ENCODE measurements at regions not wholly inside any gene's neighbourhood (a gene's known extent, or its start where the extent isn't known, plus 50 kb on each side); places are given as distances from the start of the nearest gene placed in this dataset.

DNA sequence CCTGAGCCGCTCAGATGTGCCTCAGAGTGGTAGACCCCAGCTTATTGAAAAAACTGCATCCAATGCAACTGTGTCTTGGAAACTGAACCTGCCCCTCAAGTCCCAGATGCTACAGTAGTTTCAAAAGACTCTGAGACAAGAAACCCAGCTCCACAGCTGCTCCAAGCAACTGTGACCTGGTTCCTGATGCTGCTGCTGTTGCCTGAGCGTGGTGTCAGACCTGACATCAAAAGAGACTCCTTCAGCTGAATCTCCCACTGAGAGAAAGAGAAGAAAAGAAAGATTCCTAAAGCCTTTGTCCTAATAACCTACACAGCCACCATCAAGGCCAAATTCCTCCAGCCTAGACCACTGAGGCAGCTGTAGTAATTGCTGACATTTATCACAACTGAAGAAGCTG is 630.1 kb downstream of the STIM2 start:
- H3K4me3 Mint-ChIP-seq: no peak overlapping the region
- H3K27ac Mint-ChIP-seq: no peak overlapping the region
- no peaks in the 10 kb centered on the region for H3K27me3 Mint-ChIP-seq
- H3K36me3 Mint-ChIP-seq: no peaks in the 10 kb centered on the region
- peaks cover 3% of the 10 kb centered on the region for H3K9me3 Mint-ChIP-seq
- peak; percentile 16 for ATAC-seq
- no peaks in the 10 kb centered on the region for H3K4me1 Mint-ChIP-seq

GRCh38 chr4:27506401-27506800 is 645.8 kb downstream of the STIM2 start:
- H3K4me3 Mint-ChIP-seq: no peak overlapping the region
- H3K27ac Mint-ChIP-seq: no peak overlapping the region
- no peak for ATAC-seq
- no peaks in the 10 kb centered on the region for H3K36me3 Mint-ChIP-seq
- no peaks in the 10 kb centered on the region for H3K4me1 Mint-ChIP-seq
- no peaks in the 10 kb centered on the region for H3K9me3 Mint-ChIP-seq
- no peaks in the 10 kb centered on the region for H3K27me3 Mint-ChIP-seq

DNA sequence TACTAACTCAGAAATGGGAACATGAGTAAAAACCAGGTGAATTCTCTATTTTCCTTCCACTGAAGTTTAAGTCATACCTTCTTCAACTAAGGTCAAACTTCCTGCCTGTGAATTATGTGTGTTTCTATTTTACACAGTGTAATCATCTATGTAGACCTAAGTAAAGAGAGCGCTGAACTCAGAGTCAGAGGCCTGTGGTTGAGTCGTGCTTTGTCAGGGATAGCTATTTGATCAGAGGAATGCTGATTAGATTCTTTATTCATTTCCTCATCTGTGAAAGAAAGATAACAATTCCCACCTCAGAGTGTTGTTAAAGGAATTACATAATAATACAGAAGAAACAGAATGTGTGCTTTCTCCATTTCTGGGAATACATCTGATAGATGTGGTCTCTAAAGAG is 654.1 kb downstream of the STIM2 start:
- Mint-ChIP-seq H3K4me3 (no peak overlapping the region), H3K4me1 (no peaks in the 10 kb centered on the region), H3K27ac (no peak overlapping the region), H3K9me3 (peaks cover 4% of the 10 kb centered on the region), H3K27me3 (no peaks in the 10 kb centered on the region), H3K36me3 (no peaks in the 10 kb centered on the region)
- ATAC-seq: no peak

- no peak overlapping the region for H3K27ac Mint-ChIP-seq
- no peaks in the 10 kb centered on the region for H3K36me3 Mint-ChIP-seq
- H3K4me3 Mint-ChIP-seq: no peak overlapping the region
- H3K9me3 Mint-ChIP-seq: peaks cover 4% of the 10 kb centered on the region
- ATAC-seq: no peak
- H3K27me3 Mint-ChIP-seq: no peaks in the 10 kb centered on the region
- H3K4me1 Mint-ChIP-seq: no peaks in the 10 kb centered on the region
Measured at GRCh38 chr4:27515140-27515539, 654.5 kb downstream of the STIM2 start.

GRCh38 chr4:27518876-27519275 is 658.2 kb downstream of the STIM2 start:
- Mint-ChIP-seq H3K9me3 (peaks cover 4% of the 10 kb centered on the region), H3K4me1 (no peaks in the 10 kb centered on the region), H3K27me3 (no peaks in the 10 kb centered on the region), H3K27ac (no peak overlapping the region), H3K4me3 (no peak overlapping the region), H3K36me3 (no peaks in the 10 kb centered on the region)
- ATAC-seq: no peak

- Mint-ChIP-seq H3K27me3 (no peaks in the 10 kb centered on the region), H3K36me3 (no peaks in the 10 kb centered on the region), H3K4me3 (no peak overlapping the region), H3K9me3 (peaks cover 6% of the 10 kb centered on the region), H3K4me1 (no peaks in the 10 kb centered on the region), H3K27ac (no peak overlapping the region)
- ATAC-seq: no peak
Measured at GRCh38 chr4:27524224-27524623, 663.6 kb downstream of the STIM2 start.

DNA sequence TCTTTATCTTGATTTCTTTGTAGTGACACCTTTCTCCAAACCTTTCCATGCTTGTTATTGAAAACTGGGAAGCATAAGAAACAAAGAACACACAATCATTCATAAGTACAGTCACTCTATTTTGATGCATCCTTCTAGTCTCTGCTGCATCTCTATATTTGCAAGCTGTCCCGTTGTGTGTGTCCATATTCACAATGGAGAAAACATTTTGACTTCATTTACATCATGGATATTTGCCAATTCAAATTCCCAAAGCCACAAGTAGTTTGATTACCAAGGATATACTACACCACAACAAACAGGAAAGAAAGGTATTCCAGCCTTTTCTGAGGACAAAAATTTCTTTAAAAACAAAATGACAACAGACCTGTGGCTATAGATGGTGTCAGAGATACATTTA is 673.8 kb downstream of the STIM2 start:
- ATAC-seq: no peak
- Mint-ChIP-seq H3K27ac (no peak overlapping the region), H3K27me3 (no peaks in the 10 kb centered on the region), H3K9me3 (no peaks in the 10 kb centered on the region), H3K36me3 (no peaks in the 10 kb centered on the region), H3K4me1 (no peaks in the 10 kb centered on the region), H3K4me3 (no peak overlapping the region)

DNA sequence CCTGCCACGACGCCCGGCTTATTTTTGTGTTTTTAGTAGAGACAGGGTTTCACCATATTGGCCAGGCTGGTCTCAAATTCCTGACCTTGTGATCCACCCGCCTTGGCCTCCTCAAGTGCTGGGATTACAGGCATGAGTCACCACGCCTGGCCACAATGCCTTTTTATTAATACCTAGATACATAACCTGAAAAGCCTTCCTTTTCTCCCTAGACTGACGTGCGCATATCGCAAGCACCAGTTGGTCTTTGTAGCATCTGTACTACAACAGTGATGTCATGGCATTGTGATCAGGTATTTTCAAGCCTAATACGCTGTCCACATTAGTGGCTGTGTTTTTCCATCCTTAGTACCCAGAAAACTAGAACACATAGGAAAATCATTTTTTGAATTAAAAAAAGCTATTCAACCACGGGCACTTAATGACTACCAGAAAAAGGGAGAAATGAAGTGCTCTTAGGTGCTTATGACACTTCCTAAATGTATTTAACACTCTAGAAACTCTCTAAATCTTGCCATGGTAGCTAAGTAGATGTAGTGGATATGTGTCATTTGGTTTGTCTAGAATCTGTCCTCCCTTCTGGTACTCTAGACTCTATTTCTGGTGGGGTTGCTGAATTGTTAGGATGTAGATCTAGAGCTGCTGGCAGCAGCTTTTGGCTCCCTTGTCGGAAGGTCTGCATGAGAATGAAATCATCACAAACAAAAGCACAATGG is 707.8 kb downstream of the STIM2 start:
- no peak overlapping the region for H3K27ac Mint-ChIP-seq
- no peaks in the 10 kb centered on the region for H3K36me3 Mint-ChIP-seq
- H3K27me3 Mint-ChIP-seq: no peaks in the 10 kb centered on the region
- no peaks in the 10 kb centered on the region for H3K4me1 Mint-ChIP-seq
- H3K9me3 Mint-ChIP-seq: peaks cover 6% of the 10 kb centered on the region
- H3K4me3 Mint-ChIP-seq: no peak overlapping the region
- no peak for ATAC-seq

GRCh38 chr4:27568952-27569319 is 708.3 kb downstream of the STIM2 start:
- no peak overlapping the region for H3K27ac Mint-ChIP-seq
- H3K27me3 Mint-ChIP-seq: no peaks in the 10 kb centered on the region
- no peak for ATAC-seq
- no peaks in the 10 kb centered on the region for H3K36me3 Mint-ChIP-seq
- H3K9me3 Mint-ChIP-seq: peaks cover 6% of the 10 kb centered on the region
- H3K4me3 Mint-ChIP-seq: no peak overlapping the region
- no peaks in the 10 kb centered on the region for H3K4me1 Mint-ChIP-seq

GRCh38 chr4:27574743-27575142 is 714.1 kb downstream of the STIM2 start:
- peaks cover 11% of the 10 kb centered on the region for H3K9me3 Mint-ChIP-seq
- no peak overlapping the region for H3K4me3 Mint-ChIP-seq
- H3K36me3 Mint-ChIP-seq: no peaks in the 10 kb centered on the region
- H3K4me1 Mint-ChIP-seq: no peaks in the 10 kb centered on the region
- no peak for ATAC-seq
- no peaks in the 10 kb centered on the region for H3K27me3 Mint-ChIP-seq
- no peak overlapping the region for H3K27ac Mint-ChIP-seq

- Mint-ChIP-seq H3K4me3 (no peak overlapping the region), H3K4me1 (no peaks in the 10 kb centered on the region), H3K27ac (no peak overlapping the region), H3K36me3 (no peaks in the 10 kb centered on the region), H3K9me3 (peaks cover 7% of the 10 kb centered on the region), H3K27me3 (no peaks in the 10 kb centered on the region)
- no peak for ATAC-seq
Measured at GRCh38 chr4:27577951-27578350, 717.3 kb downstream of the STIM2 start.

DNA sequence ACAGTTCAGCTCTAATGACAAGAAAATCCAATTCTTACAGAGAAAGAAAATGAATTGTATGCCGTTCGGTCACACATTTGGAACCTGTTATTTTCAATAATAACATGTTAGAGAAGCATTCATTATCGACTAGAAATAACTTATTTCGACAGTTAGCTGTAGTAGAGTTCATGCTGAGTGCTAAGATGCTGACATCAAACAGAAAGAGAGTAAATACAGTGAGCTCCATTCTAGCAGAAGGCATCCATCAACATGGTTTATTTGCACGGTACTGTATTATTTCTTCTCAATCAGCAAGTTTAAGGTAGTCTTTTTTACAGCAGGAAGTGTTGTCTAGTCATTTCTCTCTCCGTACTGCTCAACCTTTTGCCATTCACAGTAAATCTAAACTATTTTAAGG is 732.1 kb downstream of the STIM2 start:
- Mint-ChIP-seq H3K4me3 (no peak overlapping the region), H3K27ac (no peak overlapping the region), H3K27me3 (no peaks in the 10 kb centered on the region), H3K36me3 (no peaks in the 10 kb centered on the region), H3K9me3 (no peaks in the 10 kb centered on the region), H3K4me1 (no peaks in the 10 kb centered on the region)
- ATAC-seq: no peak

DNA sequence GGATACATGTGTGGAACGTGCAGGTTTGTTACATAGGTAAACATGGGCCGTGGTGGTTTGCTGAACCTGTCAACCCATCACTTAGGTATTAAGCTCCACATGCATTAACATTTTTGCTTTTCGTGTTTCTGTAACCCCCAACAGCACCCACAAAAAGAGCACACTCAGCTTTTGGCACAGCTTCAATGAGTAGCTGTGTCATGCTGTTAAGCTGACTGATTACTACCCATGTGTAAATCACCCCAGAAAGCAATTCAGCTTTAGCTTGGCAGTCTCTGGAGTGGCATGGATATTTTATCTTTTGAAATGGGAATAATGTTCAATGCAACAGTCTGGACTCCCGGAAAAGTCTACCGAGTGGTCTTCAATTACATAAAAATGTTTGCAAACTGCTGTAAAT is 734.3 kb downstream of the STIM2 start:
- no peak for ATAC-seq
- Mint-ChIP-seq H3K4me1 (no peaks in the 10 kb centered on the region), H3K27ac (no peak overlapping the region), H3K9me3 (no peaks in the 10 kb centered on the region), H3K27me3 (no peaks in the 10 kb centered on the region), H3K4me3 (no peak overlapping the region), H3K36me3 (no peaks in the 10 kb centered on the region)

DNA sequence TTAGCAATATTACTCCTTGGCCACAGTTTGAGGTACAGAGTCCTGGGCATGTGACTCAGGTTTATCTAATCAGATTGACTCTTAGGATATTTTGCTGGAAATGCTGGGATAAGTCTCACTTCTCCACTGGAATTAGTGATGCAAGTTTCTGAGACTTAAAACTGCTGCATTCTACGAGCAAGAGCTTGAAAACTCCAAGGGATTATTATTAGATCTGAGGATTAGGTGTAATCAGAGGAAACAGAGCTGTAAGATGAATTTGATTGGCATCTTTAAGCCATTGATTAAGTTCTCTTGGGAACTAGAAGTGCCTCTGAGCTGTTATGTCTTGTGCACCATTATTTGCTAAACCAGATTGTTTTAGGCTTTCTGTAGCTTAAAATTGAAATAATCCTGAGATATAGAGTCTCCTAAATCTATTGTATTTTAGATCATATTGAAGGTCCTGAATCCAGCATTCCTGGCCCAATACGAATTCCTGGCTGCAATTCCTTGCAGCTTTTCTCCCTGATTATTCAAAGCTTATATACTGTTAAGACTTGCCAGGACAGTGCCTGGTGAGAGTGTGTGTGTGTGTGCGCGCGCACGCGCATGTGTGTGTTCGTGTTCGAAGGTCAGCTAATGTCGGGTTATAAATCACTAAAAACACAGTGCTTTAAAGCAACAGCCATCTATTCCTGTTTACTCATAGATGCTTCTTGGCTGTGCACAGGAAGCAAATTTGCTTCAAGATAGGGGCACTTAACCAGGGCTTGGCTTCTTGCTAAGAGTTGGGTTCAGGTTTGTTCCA is 735.1 kb downstream of the STIM2 start:
- H3K27ac Mint-ChIP-seq: no peak overlapping the region
- no peak overlapping the region for H3K4me3 Mint-ChIP-seq
- no peaks in the 10 kb centered on the region for H3K36me3 Mint-ChIP-seq
- no peaks in the 10 kb centered on the region for H3K4me1 Mint-ChIP-seq
- no peaks in the 10 kb centered on the region for H3K27me3 Mint-ChIP-seq
- H3K9me3 Mint-ChIP-seq: no peaks in the 10 kb centered on the region
- no peak for ATAC-seq

DNA sequence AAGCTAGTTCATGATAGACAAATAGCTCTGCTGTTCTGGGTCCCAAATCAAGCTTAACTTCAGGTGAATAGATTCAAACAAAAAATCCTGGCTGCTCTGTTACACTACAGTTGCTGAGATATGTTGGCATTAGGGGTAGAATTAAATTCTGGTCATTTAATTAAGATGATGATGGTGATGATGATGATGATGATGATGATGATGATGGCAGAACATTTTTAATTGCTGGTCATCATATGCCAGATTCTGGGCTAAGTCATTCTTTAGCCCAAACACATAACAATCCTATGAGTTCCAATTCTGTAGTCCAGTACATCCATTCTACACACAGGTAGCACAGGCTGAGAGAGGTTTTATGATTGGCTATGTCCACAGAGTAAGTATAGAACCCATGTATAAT is 741.5 kb downstream of the STIM2 start:
- H3K36me3 Mint-ChIP-seq: no peaks in the 10 kb centered on the region
- no peak overlapping the region for H3K27ac Mint-ChIP-seq
- ATAC-seq: no peak
- H3K9me3 Mint-ChIP-seq: peaks cover 3% of the 10 kb centered on the region
- no peaks in the 10 kb centered on the region for H3K27me3 Mint-ChIP-seq
- no peaks in the 10 kb centered on the region for H3K4me1 Mint-ChIP-seq
- no peak overlapping the region for H3K4me3 Mint-ChIP-seq

DNA sequence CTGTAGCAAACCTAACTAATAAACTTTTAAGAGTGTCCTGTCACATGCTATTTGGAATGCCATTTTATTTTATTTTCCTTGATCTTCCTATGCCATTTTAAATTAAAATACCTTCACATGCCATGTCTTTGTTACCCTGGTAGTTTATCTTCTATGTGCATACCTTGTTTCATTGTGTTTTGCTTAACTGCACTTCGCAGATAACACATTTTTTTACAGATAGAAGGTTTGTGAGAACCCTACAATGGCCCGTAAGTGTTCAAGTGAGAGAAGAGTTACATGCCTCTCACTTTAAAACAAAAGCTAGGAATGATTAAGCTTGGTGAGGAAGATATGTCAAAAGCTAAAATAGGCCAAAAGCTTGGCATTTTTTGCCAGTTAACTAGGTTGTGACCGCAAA is 744.1 kb downstream of the STIM2 start:
- Mint-ChIP-seq H3K27me3 (no peaks in the 10 kb centered on the region), H3K4me3 (no peak overlapping the region), H3K27ac (no peak overlapping the region)

More for the DNA sequence above, 744.1 kb downstream of the STIM2 start:
- H3K36me3 Mint-ChIP-seq: no peaks in the 10 kb centered on the region
- no peaks in the 10 kb centered on the region for H3K4me1 Mint-ChIP-seq
- no peak for ATAC-seq
- H3K9me3 Mint-ChIP-seq: peaks cover 3% of the 10 kb centered on the region

All from stimulated activated memory B cell treated with anti-CD40 and anti-IgM and Interleukin-4, amounts not matched to agents 10 μg/mL and 1 μg/mL and 100 μg/mL, for 72 hours (primary cell).